NOMO-1 (cell line): ENCODE measurements at regions not wholly inside any gene's neighbourhood (a gene's known extent, or its start where the extent isn't known, plus 50 kb on each side); places are given as distances from the start of the nearest gene placed in this dataset.
"Not testable (repeated sequence)": the region's sequence is repeated elsewhere in the genome, so short reads cannot be mapped to it uniquely, and the experiment has no call there.

Experiments
- DNase-seq, 2 experiments: peaks; one replicate each; lab custom pipeline; 2025; ENCODE audit not compliant: unreplicated experiment in 2 of 2; lab: John Stamatoyannopoulos, UW

DNA sequence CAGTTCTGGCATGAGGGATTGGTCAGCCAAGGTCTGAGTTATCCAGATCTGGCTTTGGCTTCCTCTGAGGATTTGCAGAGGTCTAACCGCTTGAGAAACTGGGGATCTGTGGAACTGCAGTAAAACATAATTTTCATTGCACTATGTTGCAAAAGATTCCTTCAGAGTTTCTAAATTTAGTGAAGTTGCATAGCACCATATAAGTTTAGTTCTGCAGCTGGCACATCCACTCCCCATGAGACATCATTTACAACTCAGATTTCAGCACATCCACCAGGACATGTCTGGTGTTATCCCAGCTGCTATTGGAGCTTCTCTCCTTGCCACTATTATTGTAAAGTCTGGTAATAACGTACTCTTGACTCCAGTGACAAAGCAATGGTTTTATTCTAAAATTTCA lies 181.5 kb downstream of the CWF19L2 start:
- no peak for DNase-seq

DNA sequence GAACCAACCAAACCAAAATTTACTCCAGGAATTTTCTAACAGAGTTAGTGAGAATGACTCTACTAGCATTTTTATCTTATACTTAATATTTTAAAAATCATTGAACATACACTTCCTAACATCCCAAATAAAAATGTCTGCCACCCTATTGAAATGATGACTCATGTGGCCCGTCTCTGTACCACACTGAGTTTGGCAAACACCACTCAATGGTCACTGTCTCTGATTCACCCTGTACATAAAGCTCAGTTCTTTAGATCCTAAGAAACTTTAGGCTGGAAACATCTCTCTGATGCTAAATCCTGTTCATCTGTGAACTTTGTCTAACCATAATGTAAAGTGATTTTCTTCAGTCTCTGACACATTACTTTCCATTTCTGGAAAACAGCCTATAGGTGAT lies 182.0 kb downstream of the CWF19L2 start:
- DNase-seq: no peak

DNA sequence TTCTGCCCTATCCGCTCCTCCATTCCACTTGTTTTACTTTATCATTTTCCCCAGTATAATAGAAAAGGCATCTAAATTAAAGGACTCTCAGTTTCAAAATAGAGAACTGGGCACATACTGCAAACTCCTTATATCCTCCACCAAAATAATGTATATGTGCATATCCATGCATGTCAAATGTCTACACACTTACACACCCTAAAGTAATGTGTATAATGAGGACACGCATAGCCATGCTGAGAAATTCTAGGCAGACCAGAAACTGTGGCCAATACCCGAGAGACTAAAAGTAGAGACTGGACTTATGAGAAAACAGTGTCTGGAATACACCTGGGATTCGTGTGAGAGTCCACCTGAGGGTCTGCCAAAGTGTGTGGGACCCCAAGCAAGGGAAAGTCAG lies 183.5 kb downstream of the CWF19L2 start:
- DNase-seq: no peak

DNA sequence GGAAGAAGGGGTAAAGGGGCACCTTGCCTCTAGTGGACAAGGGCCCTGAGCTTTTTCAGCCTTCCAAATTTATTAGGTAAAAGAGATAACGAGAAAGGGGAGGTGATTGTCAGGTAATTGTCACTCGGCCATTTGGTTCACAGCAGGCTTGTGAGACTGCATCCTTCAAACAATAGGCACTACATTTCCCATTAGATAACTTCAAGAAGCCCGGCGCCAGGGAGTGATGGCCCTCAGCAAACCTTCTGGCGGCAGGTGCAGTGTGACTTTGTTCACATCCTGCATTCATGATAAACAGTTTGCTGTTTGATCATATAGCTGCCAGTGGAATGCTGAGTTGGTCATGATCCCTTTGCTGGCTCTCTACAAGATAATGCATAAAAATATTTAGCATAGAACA lies 185.1 kb downstream of the CWF19L2 start:
- no peak for DNase-seq

DNA sequence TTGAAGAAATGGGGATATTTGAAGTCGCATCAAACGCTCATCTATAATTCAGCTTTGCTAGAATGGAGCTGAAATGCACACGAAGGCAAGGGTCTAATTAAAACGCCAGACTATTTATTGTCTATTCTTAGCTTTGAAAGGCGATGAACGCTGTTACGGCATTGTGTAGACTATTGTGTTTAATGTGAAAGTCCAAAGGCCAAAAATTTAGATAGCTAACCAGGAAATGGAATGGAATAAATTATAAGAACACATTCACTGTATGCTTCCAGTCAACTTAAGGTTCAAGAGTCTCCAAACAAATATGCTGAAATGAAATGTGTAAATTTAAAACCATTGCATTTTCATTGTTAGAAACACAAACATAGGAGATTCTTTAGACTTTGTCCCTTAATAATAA lies 186.2 kb downstream of the CWF19L2 start:
- no peak for DNase-seq

DNA sequence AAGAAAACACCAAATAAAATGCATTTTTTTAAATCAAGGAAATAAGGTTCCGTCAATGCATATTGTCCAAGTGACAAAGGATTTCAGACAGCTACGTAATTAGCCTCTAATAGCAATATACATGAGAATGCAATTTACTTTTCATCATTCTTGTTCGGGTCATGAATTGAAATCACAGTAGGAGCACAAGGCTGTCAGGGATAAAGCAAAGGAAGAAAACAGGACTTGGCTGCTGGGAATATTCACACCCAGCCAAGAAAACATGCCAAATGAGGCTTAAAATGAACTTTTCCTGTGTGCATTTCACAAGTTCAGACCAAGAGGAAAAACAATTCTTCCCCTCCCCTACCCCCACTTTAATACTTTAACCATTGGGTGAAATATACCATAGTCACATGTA lies 188.6 kb downstream of the CWF19L2 start:
- no peak for DNase-seq

DNA sequence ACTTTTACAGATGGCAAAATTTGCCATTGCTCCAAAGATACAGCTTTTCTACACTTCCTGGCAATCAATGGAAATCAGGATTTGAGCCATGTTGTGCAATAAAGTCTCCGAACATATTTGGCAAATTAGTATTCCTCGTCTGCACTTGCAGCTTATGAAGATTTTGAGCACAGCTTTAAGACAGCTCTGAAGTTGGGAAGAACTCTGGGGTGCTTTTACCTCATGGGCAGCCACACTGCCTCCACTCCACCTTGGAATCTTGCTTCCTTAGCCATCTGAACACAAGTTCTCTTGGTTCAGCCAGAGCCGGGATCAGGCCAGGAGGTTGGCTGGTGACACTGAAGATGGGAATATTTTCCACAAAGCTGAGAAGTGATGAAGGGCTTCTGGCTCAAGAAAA lies 191.2 kb downstream of the CWF19L2 start:
- no peak for DNase-seq

DNA sequence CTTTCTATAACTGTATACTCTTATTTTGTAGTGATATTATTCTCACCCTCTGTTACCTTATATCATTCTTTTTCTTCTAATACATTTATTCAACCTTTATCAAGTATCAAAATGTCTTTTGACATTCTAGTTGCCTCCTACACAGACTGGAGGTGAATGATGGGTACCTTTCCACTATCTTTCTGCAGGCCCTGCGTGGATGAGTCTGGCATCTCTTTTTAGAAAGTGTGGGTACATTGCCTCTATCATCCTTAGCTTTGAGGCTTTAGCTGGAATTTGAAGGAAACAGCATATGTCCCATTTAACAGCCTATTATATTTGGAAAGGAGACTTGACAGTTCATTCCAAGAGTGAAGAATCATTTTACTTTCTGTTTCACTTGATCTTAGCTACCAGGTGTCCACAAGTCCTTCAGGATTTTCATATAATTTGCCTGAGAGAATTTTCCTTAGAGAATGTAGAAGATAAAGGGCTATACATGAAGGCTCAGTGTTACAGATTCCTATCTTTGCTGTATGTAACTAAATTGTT lies 192.0 kb downstream of the CWF19L2 start:
- DNase-seq: no peak

DNA sequence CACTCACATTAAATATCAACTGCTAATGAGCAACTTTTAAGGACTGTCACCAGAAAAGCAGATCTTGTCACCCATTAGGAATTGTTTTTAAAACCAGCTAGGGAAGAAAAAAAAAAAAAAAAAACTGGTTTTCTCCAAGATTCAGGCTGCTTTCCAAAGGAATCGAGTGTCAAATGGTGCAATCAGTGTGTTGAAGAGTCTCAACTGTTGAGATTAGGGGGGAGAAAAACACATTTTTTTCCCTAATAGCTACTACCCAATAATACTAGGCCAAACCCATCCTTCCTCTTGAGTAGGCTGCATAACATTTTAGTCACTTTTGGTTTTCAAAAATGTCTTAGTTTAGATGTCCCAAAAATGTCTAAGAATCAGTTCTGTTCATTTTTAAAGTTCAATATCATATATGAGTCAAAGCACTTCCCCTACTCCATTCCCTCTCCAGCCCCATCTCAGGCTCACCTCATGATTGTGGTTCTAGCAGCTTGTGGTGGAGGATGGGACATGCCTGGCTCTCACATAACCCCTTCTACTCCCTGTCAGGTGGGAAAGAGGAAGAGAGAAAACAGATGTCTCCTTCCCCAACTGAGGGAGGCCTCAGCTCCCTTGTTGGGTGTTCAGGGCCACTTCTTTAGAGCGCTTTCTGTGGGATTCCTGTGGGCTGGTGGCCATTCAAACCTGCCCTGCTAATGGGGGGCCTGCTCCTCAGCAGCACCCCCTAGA lies 193.6 kb downstream of the CWF19L2 start:
- DNase-seq: no peak

DNA sequence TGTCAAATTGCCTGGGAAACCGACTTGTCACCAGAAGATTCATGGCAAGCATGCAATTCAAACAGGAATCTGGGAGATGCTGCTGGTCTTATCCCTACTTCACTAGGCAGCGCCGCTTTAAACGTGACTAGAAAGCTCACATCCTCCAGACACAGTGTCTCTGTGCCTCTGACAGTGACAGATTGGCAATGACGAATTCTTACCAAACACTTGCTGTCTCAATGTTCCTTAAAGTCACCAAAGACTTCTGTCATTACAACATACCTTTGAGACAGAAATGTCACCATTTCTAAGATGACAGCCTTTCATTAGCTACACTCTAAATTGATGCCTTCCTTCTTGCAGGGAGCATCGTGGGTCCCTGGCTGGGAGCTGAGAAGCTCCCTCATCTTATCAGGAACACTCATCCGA lies 197.8 kb downstream of the CWF19L2 start:
- peak in 1 of 2 experiments; percentile 71 for DNase-seq

DNA sequence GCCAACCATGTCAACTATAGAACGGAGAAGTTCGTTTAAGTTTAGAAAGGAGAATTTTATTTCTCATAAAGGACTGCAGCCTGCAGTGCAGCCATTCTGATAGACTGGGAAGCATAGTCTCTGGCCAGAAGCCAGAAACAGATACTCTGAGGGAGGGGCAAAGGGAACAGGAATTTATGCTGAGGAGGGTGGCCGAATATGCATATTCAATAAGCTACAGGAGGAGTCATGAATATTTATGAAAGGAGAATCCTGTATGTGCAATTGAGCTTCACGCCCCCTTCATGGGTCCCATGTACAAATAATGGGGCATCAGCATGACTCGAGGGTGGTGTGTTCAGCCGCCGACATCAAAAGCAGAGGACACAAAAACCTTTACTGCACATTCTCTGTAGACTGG lies 199.9 kb downstream of the CWF19L2 start:
- no peak for DNase-seq

DNA sequence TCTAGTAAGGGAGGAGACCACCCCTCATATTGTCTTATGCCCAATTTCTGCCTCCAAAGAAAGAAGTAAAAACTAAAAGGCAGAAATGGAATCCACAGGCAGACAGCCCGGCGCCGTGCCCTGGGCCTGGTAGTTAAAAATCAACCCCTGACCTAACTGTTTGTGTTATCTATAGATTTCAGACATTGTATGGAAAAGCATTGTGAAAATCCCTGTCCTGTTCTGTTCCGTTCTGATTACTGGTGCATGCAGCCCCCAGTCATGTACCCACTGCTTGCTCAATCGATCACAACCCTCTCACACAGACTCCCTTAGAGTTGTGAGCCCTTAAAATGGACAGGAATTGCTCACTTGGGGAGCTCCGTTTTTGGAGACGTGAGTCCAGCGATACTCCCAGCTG lies 204.0 kb downstream of the CWF19L2 start:
- not testable (repeated sequence) for DNase-seq

DNA sequence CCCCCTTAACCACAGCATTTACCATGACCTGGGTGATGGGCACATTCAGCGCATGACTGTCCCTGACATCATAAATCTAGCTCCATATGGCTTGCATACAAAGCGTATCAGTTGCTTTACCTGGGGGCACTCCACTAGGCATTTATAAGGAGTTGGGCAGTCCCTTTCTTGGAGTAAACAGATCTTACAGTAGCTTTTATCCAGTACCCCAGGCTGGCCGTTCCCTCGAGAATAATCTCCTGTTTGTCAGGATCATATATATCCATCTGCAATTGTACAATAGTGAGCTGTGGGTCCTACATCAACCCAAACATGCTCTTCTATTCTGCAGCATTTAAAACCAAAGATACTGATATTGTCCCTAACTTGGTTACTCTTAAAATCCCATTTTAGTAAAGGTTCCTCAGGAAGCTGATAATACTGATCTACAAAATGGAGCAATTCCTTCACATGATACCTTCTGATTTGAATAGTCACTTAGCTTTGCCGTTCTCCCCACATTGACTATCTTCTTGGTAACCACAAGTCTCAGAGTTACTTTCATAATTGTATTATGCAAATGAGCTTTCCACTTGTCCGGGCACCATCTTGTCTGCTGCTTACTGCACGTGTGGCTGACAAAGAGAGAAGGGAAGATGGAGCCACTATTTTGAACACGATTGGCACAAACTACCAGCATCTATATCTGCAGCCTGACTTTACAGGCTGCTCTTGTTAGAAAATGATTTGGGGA lies 205.0 kb downstream of the CWF19L2 start:
- no peak for DNase-seq

DNA sequence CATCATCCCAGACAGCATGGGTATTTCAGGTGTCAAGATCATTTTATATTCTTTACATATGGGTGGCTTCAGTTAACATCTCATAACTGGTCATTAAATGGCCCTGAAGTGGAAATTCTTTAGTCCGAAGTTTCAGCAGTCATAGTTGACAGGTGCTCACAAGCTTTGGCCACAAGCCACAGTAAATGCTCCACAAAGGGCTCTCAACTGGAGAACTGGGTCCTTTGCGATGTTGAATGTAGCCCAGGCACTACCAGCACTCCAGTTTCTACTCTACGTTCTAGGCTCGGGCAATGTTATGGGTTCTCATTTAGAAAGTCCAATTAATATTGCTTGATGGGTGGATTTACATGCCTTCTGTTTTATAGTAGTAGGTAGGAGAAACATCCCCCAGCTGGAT lies 206.3 kb downstream of the CWF19L2 start:
- DNase-seq: no peak

DNA sequence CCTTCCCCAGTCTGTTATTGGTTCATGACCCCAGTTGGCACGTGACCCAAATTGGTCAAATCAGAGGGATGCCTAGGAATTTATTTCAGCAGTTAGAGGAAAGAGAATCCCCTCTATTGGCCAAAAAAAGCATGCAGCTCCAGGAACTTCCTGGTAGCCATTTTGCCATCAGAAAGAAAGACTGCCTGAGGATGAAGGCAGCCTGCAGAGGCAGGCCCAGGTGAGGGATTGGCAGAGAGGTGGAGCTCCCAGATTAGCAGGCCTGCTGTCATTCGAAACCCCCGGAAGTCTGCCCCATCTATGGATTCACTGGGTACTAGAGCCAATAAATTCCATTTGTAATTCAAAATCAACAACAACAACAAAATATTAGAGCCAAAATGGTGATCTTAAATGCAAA lies 207.6 kb downstream of the CWF19L2 start:
- DNase-seq: no peak

DNA sequence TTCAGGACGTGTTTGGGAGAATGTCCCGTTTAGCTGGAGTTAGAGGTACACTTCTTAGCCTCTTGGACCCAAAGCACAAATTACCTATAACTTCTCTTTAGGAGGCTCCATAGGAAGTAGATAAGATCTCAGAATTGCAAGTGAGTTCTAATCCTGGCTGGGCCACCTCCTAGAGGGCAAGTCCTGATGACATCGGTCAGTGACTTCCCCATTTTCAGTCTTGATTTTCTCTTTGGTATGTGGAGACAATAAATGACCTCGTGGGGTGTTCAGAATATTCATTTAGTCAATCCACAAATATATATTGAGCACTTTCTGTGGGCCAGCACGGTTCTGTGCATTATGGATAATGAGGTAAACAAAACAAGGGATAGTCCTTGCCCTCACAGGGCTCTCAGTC lies 208.6 kb downstream of the CWF19L2 start:
- no peak for DNase-seq

DNA sequence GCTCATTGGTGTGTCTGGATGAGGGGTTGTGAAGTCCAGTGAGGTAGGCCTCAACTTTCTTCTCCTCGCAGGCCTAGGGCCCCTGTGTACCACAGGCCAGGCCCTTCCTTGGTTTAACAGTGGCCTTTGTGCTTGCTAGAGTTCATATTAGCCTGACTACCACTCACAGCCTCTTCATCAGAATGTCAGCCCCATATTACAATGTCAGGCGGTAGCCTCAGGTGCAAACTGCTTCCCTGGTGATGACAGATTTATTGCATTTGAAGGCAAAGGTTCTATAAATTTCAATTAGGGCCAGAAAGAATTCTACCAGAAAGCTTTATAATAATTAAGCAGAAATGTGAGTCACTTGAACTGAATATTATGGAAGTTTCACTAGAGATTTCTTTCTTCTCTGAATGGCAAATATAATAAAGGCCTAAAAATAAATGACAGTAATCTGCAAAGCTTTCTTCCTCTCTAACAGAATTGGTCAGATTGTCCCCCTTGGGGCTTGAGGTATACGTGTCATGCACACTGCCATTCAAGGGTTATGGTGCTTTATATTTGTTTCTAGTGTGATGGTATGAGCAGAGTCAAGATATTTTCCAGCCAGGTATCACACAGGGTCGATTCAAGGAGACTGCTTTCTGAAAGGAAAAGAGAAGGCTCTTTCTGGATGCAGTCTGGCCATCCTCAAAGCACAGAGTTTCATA lies 210.3 kb downstream of the CWF19L2 start:
- DNase-seq: no peak

DNA sequence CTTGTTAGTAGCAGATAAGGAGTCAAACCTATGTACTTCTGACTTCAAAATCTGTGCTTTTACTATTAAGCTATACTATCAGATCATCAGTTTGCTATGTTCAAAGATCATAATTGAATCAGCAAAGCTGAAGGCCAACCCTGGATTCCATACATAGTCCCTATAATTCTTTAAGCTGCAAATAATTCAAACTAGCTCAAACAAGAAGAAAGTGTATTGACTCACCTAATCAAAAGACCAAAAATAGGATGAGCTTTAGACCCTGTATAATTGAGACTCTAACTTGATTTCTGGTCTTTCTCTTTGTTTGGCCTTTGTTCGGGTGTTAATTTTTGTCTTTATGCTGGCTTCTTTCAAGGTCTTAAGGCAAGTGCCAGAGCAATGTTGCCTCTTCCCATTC lies 213.7 kb downstream of the CWF19L2 start:
- DNase-seq: no peak

DNA sequence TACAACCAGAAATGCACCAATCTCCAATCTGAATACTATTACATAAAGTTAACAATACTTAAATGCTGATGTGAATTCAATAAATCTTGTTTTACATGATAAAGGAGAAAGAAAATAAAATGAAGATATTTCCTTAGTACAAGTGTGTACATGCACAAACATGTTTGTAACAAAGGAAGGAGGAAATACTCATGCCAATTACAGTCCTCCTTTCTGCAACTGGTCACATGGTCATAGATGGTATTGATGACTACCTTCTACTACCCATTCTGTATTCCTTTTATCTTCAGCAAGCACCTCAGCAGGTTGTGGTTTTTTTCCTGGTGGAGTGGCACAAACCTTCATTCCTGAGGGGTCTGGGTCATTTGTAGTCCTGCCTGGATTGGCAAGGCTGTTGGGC lies 214.2 kb upstream of the GUCY1A2 start:
- no peak for DNase-seq

DNA sequence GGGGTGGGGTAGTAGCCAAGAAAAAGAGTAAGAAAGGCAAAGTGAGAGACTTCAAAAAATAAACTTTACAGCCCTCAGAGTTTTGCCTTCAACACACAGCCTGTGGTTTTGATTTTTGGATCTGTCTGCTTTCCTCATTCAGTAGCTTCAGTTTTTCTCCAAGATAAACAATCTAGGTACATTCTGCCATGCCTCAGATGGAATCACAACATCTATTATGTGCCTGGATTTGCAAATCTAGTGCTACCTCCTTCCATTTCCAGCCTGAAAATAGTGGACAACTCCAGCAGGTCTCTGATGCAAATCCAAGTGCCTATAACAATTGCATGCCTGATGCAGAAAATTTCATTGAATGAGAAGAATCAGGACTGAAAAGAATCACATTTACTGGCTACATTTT lies 206.6 kb upstream of the GUCY1A2 start:
- DNase-seq: no peak

DNA sequence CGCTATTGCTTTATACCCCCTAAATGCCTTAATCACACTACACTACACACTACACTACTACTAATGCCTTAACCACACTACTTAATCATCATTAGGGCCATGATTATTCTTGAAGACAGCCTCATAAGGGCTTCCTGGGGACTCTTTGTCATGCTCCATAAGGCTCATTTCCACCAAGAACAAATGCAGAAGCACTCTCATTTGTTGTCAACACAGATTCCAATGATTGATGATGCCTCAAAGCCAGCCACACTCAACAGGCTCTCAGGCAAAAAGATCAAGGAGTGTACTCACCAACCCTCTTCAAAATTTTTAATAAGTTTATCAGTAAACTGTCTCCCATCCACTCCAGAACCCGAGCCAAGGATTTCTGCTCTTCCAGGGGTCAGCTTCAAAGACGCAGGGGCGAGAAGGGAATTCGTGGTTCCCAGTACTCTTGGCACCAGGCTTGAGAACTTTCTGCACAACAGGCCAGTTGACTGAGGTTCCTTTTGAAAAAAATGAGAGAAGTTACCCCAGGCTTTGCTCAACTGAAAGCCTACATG lies 204.7 kb upstream of the GUCY1A2 start:
- DNase-seq: no peak
